WTC11 (cell line): ENCODE measurements at regions not wholly inside any gene's neighbourhood (a gene's known extent, or its start where the extent isn't known, plus 50 kb on each side); places are given as distances from the start of the nearest gene placed in this dataset.

Experiments used
- ATAC-seq: fragments of 200-7000 bp; cut with Tn5 transposase; 2 replicates; pipeline ENCODE4 v1.10.0; 2021; ENCODE audit warnings: mild to moderate bottlenecking, moderate library complexity
- CTCF ChIA-PET: fragments of 300-600 bp; sonication (Branson Sonifier 250); formaldehyde crosslinking; loops from one replicate; lab custom pipeline; 2021; ENCODE audit warnings: antibody characterized with exemption; lab: Charles Lee
- POLR2A ChIA-PET: fragments of 350-600 bp; sonication (Branson Sonifier 250); formaldehyde crosslinking; loops from one replicate; lab custom pipeline; 2021; ENCODE audit warnings: antibody characterized with exemption; lab: Charles Lee
- DNase-seq: peaks from one replicate; pipeline ENCODE4 v3.0.0; 2021; ENCODE audit warnings: low spot score
- H3K27ac Mint-ChIP-seq: 2 replicates; pipeline ENCODE4 v1.8.0; 2021; ENCODE audit warnings: mixed read lengths
- H3K27me3 Mint-ChIP-seq: 2 replicates; pipeline ENCODE4 v1.8.0; 2021; ENCODE audit warnings: low read depth, mild to moderate bottlenecking, moderate library complexity, mixed read lengths
- H3K36me3 Mint-ChIP-seq: 2 replicates; pipeline ENCODE4 v1.8.0; 2021; ENCODE audit warnings: mixed read lengths
- H3K4me1 Mint-ChIP-seq: 2 replicates; pipeline ENCODE4 v1.8.0; 2022; ENCODE audit warnings: mixed read lengths
- H3K4me3 Mint-ChIP-seq: 2 replicates; pipeline ENCODE4 v1.8.0; 2021; ENCODE audit warnings: mild to moderate bottlenecking, moderate library complexity, mixed read lengths
- H3K9me3 Mint-ChIP-seq: 2 replicates; pipeline ENCODE4 v1.8.0; 2021; ENCODE audit warnings: mixed read lengths
- CREB1 ChIP-seq: sonication (generic); formaldehyde crosslinking; IDR thresholded peaks from 2 replicates; pipeline ENCODE4 v1.8.0; 2023; ENCODE audit warnings: mild to moderate bottlenecking, missing genetic modification reagents
- ESRRA ChIP-seq: sonication (generic); formaldehyde crosslinking; IDR thresholded peaks from 2 replicates; pipeline ENCODE4 v1.8.1; 2022; ENCODE audit warnings: mild to moderate bottlenecking, missing genetic modification reagents, borderline replicate concordance
- IRF2 ChIP-seq: sonication (generic); formaldehyde crosslinking; IDR thresholded peaks from 2 replicates; pipeline ENCODE4 v1.8.0; 2022; ENCODE audit warnings: low read depth, missing genetic modification reagents, borderline replicate concordance
- JUN ChIP-seq: sonication (generic); formaldehyde crosslinking; IDR thresholded peaks from 2 replicates; pipeline ENCODE4 v1.8.0; 2023; ENCODE audit warnings: mild to moderate bottlenecking, missing genetic modification reagents
- NFATC4 ChIP-seq: fragments of 250-450 bp; sonication (Bioruptor Pico); IDR thresholded peaks from 2 replicates; pipeline ENCODE4 v1.9.0; 2021; ENCODE audit warnings: mild to moderate bottlenecking
- NFYB ChIP-seq: sonication (generic); formaldehyde crosslinking; conservative IDR thresholded peaks from 2 replicates; pipeline ENCODE4 v1.8.0; 2022; ENCODE audit warnings: low read depth, missing genetic modification reagents
- OVOL2 ChIP-seq: fragments of 250-450 bp; sonication (Bioruptor Pico); IDR thresholded peaks from 2 replicates; pipeline ENCODE4 v1.9.0; 2021; ENCODE audit warnings: mild to moderate bottlenecking, borderline replicate concordance
- SP1 ChIP-seq: sonication (generic); formaldehyde crosslinking; conservative IDR thresholded peaks from 2 replicates; pipeline ENCODE4 v1.8.1; 2022; ENCODE audit warnings: missing genetic modification reagents
- TEAD4 ChIP-seq: sonication (generic); formaldehyde crosslinking; IDR thresholded peaks from 2 replicates; pipeline ENCODE4 v1.8.0; 2022; ENCODE audit warnings: mild to moderate bottlenecking, missing genetic modification reagents
- ZNF317 ChIP-seq: sonication (generic); formaldehyde crosslinking; IDR thresholded peaks from 2 replicates; pipeline ENCODE4 v1.8.1; 2023; ENCODE audit warnings: low read depth, mild to moderate bottlenecking, moderate library complexity, missing genetic modification reagents, borderline replicate concordance
- ZNF532 ChIP-seq: fragments of 250-450 bp; sonication (Bioruptor Pico); IDR thresholded peaks from 2 replicates; pipeline ENCODE4 v1.9.0; 2021; ENCODE audit warnings: mild to moderate bottlenecking, borderline replicate concordance
- TF ChIP-seq, protein P1 (sequence below): sonication (generic); formaldehyde crosslinking; conservative IDR thresholded peaks from 2 replicates; pipeline ENCODE4 v1.8.1; 2022; ENCODE audit warnings: mild to moderate bottlenecking, missing genetic modification reagents

DNA sequence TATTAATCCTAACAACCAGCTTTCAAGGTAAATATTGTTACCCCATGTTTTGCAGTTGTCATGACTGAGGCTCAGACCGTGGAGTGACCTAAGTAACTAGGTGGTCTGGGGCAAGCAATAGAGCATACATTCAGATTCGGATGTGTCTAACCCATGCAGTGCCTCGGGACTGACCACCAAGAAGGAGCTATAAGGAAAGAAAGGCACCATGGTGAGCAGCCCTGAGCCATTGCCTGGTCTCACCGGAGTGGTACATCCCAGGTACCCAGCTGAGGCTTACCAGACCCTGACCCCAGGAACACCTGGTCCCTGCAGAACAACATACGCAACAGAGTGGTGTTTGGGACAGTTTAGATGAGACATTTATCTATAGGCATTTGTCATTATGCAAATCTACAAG lies 175.5 kb upstream of the ZMIZ1 start (continued):
- TF ChIP-seq IRF2 (CRISPR knock-in tag) (no peak), NFATC4 (CRISPR knock-in tag) (no peak), NFYB (CRISPR knock-in tag) (no peak), JUN (CRISPR knock-in tag) (no peak)
- TF ChIP-seq, protein P1, sequence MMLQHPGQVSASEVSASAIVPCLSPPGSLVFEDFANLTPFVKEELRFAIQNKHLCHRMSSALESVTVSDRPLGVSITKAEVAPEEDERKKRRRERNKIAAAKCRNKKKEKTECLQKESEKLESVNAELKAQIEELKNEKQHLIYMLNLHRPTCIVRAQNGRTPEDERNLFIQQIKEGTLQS (CRISPR knock-in tag), result no peak

DNA sequence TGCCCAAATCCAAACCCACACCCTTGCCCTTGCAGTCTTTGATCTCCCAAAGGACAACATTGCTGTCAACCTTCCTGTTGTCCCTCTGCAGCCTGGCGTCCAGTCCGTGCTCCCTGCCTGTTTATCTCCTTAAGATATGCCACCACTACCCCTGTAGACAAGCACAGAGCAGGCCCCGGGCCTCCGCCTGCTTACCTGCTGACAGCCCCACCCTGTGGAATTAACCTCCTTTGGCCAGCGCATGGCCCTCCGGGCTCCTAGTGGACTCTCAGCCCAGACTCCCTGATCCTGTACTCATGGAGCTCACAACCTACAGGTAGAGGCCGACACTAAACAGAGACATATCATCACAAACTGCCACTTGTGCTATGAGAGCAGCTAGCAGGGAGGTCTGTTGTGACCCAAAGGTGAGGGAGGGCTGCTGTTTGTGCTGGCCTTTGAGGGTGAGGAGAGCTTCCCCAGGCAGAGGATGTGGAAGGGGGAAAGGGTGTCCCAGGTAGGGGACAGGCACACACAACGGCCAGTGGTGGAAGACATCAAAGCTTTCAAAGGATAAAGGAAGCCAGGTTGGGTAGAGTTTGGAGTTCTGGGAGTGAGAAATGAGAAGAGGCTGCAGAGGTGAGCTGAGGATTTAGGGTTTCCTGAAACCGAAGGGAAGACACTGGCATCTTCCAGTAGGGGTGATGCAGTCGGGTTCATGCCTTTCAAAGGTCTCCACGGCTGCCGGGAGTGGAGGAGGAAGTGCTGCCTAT lies 174.5 kb upstream of the ZMIZ1 start:
- H3K4me3 Mint-ChIP-seq, result no peak overlapping the region
- H3K4me1 Mint-ChIP-seq, result peaks cover 32% of the 10 kb centered on the region
- no peak for ATAC-seq
- ChIA-PET CTCF (interaction anchor here (1.2 to 1.4 kb wide), 2 partner anchors 158 to 301 kb away, joined by 3 to 4 read pairs; no protein-coding TSS in a partner anchor), POLR2A (no interaction called here)
- no peak overlapping the region for H3K27ac Mint-ChIP-seq
- no peaks in the 10 kb centered on the region for H3K36me3 Mint-ChIP-seq
- H3K9me3 Mint-ChIP-seq, result no peaks in the 10 kb centered on the region
- no peak for DNase-seq
- H3K27me3 Mint-ChIP-seq, result peaks cover 2% of the 10 kb centered on the region
- no peak for TF ChIP-seq JUN (CRISPR knock-in tag)
- no peak for TF ChIP-seq NFATC4 (CRISPR knock-in tag)
- no peak for TF ChIP-seq ZNF317
- TF ChIP-seq, all 79 proteins: peak for 0

DNA sequence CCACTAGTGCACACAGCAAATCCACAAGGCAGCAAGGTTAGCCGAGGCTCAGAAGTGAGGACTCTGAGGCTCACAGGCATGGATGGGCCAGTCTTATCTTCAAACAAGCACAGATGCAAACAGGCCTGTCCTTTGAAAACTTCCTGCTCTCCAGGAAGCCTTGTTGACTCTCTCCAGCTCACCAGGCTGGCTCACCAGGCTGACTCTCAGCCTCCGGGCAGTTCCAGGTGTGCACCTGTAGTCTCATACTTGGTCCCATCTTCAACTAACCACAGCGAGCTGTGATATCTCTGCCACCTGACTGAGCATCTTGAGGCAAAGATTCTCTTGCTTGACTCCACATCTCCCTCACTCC lies 173.9 kb upstream of the ZMIZ1 start:
- ATAC-seq (no peak), DNase-seq (no peak)
- Mint-ChIP-seq H3K4me1 (peaks cover 32% of the 10 kb centered on the region), H3K27ac (no peak overlapping the region), H3K9me3 (no peaks in the 10 kb centered on the region), H3K4me3 (no peak overlapping the region), H3K36me3 (no peaks in the 10 kb centered on the region), H3K27me3 (peaks cover 2% of the 10 kb centered on the region)
- CTCF ChIA-PET, result interaction anchor here (1.4 kb wide), 1 partner anchor 157 kb away, joined by 3 read pairs; no protein-coding TSS in a partner anchor
- TF ChIP-seq SP1 (CRISPR knock-in tag) (no peak), CREB1 (CRISPR knock-in tag) (no peak), OVOL2 (no peak), ESRRA (CRISPR knock-in tag) (no peak)
- POLR2A ChIA-PET, result no interaction called here

DNA sequence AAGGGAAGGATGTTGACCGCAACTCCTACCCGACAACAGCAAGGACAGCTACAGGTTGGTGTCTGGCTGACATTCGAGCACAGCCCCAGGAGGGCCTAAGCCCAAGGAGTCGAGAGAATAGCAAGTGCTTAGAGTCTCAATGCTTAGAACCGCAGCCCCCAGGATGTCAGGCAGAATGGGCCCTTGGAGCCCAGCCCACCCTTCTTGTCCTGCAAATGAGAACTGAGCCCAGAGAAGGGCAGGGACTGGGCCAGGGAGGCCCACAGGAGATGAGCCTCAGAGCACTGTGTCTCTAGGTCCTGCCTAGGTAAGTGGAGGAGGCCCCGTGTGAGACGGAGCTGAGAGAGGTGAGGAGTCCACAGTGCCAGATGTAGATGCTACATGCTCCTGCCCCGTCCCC lies 173.3 kb upstream of the ZMIZ1 start:
- peak; percentile 81 for ATAC-seq

More for the DNA sequence above, 173.3 kb upstream of the ZMIZ1 start:
- H3K27ac Mint-ChIP-seq, result no peak overlapping the region
- DNase-seq, result no peak
- no peaks in the 10 kb centered on the region for H3K36me3 Mint-ChIP-seq
- ChIA-PET POLR2A (no interaction called here), CTCF (interaction anchor here (1.4 to 1.5 kb wide), 2 partner anchors 157 to 307 kb away, joined by 3 to 4 read pairs; no protein-coding TSS in a partner anchor)
- peaks cover 2% of the 10 kb centered on the region for H3K27me3 Mint-ChIP-seq
- no peak for TF ChIP-seq TEAD4 (CRISPR knock-in tag)
- no peak for TF ChIP-seq ZNF317
- no peak for TF ChIP-seq ZNF532
- H3K4me3 Mint-ChIP-seq, result no peak overlapping the region
- H3K9me3 Mint-ChIP-seq, result no peaks in the 10 kb centered on the region
- H3K4me1 Mint-ChIP-seq, result peaks cover 27% of the 10 kb centered on the region
